ENCODE measurements at regions not wholly inside any gene's neighbourhood (a gene's known extent, or its start where the extent isn't known, plus 50 kb on each side); places are given as distances from the start of the nearest gene placed in this dataset.

DNA sequence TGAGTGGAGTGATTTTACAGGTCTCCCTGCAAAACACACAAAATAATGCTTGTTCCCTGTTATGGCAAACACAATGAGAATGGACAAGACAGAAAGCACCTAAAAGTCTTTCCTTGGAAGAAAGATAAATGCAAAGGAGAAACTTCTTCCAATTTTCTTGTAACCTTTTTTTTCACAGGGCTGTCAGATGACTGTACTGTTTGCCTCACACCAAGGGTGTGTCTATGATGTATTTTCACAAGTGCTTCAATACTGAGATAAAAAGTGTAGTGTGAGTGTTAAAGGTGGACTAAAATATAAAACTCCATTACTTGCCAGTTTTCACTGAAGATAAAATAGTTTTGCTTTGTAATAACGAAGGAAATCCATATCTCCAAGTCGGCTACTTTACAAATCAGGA, 194.5 kb downstream of the CENPW start:
- in situ Hi-C loops (cut with MboI; ENCODE audit: low pct_unique_long_range_greater_than_20kb in 2 of 9, low sequenced_read_pairs in 9 of 9, unreplicated experiment in 9 of 9) = no loop called here
- H3K27ac ChIP-seq = no peak overlapping the region
- 64 to 100% (median 83%) methylated on average over 1 to 2 of the region's 2 CpGs; no CpG with 5 or more reads in 2 of the 10 experiments for WGBS, 10 experiments
- ATAC-seq (replicated peaks in 6 of 8) = peak in 2 of 8 experiments; percentile 48 to 51
- H3K4me1 ChIP-seq (replicated peaks in 1 of 2) = peaks cover 0 to 5% of the 10 kb centered on the region in 2 donors
- H3K4me3 ChIP-seq = no peak overlapping the region

DNA sequence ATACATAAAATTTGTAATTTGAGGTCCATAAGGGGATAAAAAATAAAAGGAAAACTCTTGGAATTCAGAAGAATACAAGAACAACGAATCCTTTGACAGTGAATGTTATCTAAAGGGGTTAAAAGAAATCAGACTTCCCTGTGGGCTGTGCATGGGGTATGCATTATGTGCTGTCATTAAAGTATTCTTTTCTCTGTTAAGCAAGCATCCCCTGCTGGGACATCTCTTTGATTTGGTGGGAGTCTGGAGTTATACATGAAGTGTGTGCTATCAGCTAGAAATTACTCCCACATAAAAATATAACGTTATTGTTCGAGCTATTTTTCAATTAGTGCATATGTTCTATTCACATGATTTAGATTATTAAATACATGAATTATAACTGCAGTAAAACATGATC, 195.2 kb downstream of the CENPW start:
- in situ Hi-C loops (cut with MboI; ENCODE audit: low pct_unique_long_range_greater_than_20kb in 2 of 9, low sequenced_read_pairs in 9 of 9, unreplicated experiment in 9 of 9) = no loop called here
- WGBS, 10 experiments = 33 to 87% (median 43%) methylated on average over 1 to 3 of the region's 3 CpGs; no CpG with 5 or more reads in 1 of the 10 experiments
- no peak for ATAC-seq (replicated peaks in 6 of 8)
- H3K4me3 ChIP-seq = no peak overlapping the region
- H3K4me1 ChIP-seq (replicated peaks in 1 of 2) = peaks cover 0 to 5% of the 10 kb centered on the region in 2 donors
- H3K27ac ChIP-seq = no peak overlapping the region

GRCh38 chr6:126535595-126535994, 195.7 kb downstream of the CENPW start:
- ATAC-seq (replicated peaks in 6 of 8) = no peak
- no peak overlapping the region for H3K27ac ChIP-seq
- H3K4me1 ChIP-seq (replicated peaks in 1 of 2) = peaks cover 0 to 5% of the 10 kb centered on the region in 2 donors
- 31 to 97% (median 65%) methylated on average over 1 to 3 of the region's 3 CpGs; no CpG with 5 or more reads in 1 of the 10 experiments for WGBS, 10 experiments
- in situ Hi-C loops (cut with MboI; ENCODE audit: low pct_unique_long_range_greater_than_20kb in 2 of 9, low sequenced_read_pairs in 9 of 9, unreplicated experiment in 9 of 9) = no loop called here
- no peak overlapping the region for H3K4me3 ChIP-seq

DNA sequence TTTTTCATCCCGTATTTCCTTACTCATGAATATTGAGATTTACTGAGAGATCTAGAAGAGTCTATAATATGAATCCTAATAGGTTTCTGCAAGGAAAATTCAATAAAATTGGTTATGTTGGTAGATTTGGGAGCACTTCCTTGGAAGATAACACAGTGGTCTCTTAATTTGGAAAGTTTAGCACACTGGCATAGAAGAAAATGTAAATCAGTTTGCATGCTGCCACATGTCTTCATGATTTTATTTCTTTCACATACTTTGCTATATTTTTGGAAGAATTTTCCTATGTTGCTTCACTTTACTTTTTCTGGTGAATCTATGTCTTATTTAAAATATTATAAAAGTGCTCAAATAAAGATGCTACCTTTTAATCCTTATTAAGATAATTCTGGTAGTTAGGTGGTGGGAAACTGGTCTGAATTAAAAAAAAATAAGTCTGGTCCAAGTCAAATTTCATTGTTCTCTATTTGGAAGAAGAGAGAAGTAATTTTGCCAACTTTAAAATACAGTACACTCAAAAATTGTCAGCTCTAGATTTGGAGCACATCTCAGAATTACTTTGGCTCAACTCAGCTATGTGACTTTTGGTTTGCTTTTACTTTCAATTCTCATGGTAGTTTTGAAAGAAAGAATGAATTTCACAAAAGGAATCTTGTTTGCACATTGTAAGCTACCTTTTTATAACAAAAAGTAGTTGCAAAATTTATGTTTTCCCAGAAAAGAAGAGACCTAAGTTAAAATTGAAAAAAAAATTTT, 197.3 kb downstream of the CENPW start:
- Histone ChIP-seq H3K27ac (no peak overlapping the region), H3K4me1 (replicated peaks in 1 of 2) (peaks cover 0 to 5% of the 10 kb centered on the region in 2 donors), H3K4me3 (no peak overlapping the region)
- 50 to 100% (median 82%) methylated on average over 1 of the region's 1 CpG for WGBS, 10 experiments
- no peak for ATAC-seq (replicated peaks in 6 of 8)
- in situ Hi-C loops (cut with MboI; ENCODE audit: low pct_unique_long_range_greater_than_20kb in 2 of 9, low sequenced_read_pairs in 9 of 9, unreplicated experiment in 9 of 9) = no loop called here

GRCh38 chr6:126539022-126539421, 199.1 kb downstream of the CENPW start:
- in situ Hi-C loops (cut with MboI; ENCODE audit: low pct_unique_long_range_greater_than_20kb in 2 of 9, low sequenced_read_pairs in 9 of 9, unreplicated experiment in 9 of 9) = no loop called here
- Histone ChIP-seq H3K27ac (no peak overlapping the region), H3K4me1 (replicated peaks in 1 of 2) (peaks cover 0 to 5% of the 10 kb centered on the region in 2 donors), H3K4me3 (no peak overlapping the region)
- ATAC-seq (replicated peaks in 6 of 8) = peak in 6 of 8 experiments; percentile 40 to 94 (median 80)

DNA sequence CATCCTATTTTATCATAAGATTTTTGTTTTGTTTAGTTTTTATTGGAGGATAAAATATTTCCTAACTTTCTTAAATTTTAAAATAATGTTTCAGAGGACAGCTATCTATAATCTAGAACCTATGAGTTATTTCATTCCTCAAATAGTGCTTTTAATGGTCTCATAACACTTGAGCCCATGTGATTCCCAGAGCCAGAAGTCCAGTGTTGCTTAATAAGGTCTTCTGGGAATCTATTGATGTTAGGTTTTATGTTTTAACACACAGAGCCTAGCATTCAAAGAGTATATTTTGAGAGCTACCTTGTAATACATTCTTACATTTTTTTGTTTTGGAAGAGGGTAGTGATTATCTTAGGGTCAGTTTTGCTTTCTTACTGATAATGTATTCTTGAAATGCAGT, 200.2 kb downstream of the CENPW start:
- Histone ChIP-seq H3K4me1 (replicated peaks in 1 of 2) (peaks cover 0 to 5% of the 10 kb centered on the region in 2 donors), H3K27ac (no peak overlapping the region), H3K4me3 (no peak overlapping the region)
- no peak for ATAC-seq (replicated peaks in 6 of 8)
- in situ Hi-C loops (cut with MboI; ENCODE audit: low pct_unique_long_range_greater_than_20kb in 2 of 9, low sequenced_read_pairs in 9 of 9, unreplicated experiment in 9 of 9) = no loop called here

- no peak overlapping the region for H3K27ac ChIP-seq
- no peak overlapping the region for H3K4me3 ChIP-seq
- in situ Hi-C loops (cut with MboI; ENCODE audit: low pct_unique_long_range_greater_than_20kb in 2 of 9, low sequenced_read_pairs in 9 of 9, unreplicated experiment in 9 of 9) = no loop called here
- H3K4me1 ChIP-seq (replicated peaks in 1 of 2) = no peaks in the 10 kb centered on the region
- ATAC-seq (replicated peaks in 6 of 8) = peak in 1 of 8 experiments; percentile 37
- 67 to 100% (median 78%) methylated on average over 3 to 5 of the region's 5 CpGs for WGBS, 10 experiments
Observed at GRCh38 chr6:126541806-126542491, 202.0 kb downstream of the CENPW start.

GRCh38 chr6:126546541-126547120, 206.7 kb downstream of the CENPW start:
- WGBS, 10 experiments = 0 to 89% (median 83%) methylated on average over 1 of the region's 1 CpG; no CpG with 5 or more reads in 3 of the 10 experiments

DNA sequence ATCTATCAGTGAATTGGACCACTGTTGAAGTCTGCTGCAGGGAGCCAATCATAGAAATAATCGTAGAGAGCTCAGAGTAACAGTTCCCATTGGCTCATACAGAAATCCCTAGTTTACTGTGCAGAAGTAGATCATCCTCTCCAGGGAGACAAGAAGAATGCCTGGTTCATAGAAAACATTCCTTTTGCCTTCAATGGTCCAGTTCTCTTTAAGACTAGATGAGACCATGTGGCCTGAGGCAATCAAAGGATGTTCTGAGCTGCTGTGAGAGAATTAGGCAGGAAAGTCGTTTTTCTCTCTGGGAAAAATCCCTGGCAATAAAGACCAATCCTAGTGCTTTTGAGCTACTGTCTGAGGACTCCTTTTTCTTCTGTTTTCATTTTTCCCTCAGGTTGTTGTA, 208.4 kb downstream of the CENPW start:
- H3K4me3 ChIP-seq = no peak overlapping the region
- peak in 1 of 8 experiments; percentile 56 for ATAC-seq (replicated peaks in 6 of 8)
- WGBS, 10 experiments = 40 to 100% (median 66%) methylated on average over 1 to 2 of the region's 2 CpGs; no CpG with 5 or more reads in 2 of the 10 experiments
- H3K27ac ChIP-seq = no peak overlapping the region
- no peaks in the 10 kb centered on the region for H3K4me1 ChIP-seq (replicated peaks in 1 of 2)
- in situ Hi-C loops (cut with MboI; ENCODE audit: low pct_unique_long_range_greater_than_20kb in 2 of 9, low sequenced_read_pairs in 9 of 9, unreplicated experiment in 9 of 9) = no loop called here

More at GRCh38 chr6:126546541-126547120, 206.7 kb downstream of the CENPW start:
- Histone ChIP-seq H3K4me1 (replicated peaks in 1 of 2) (no peaks in the 10 kb centered on the region), H3K27ac (no peak overlapping the region), H3K4me3 (no peak overlapping the region)
- ATAC-seq (replicated peaks in 6 of 8) = peak in 1 of 8 experiments; percentile 51
- in situ Hi-C loops (cut with MboI; ENCODE audit: low pct_unique_long_range_greater_than_20kb in 2 of 9, low sequenced_read_pairs in 9 of 9, unreplicated experiment in 9 of 9) = no loop called here

- H3K4me1 ChIP-seq (replicated peaks in 1 of 2) = no peaks in the 10 kb centered on the region
- H3K4me3 ChIP-seq = no peak overlapping the region
- in situ Hi-C loops (cut with MboI; ENCODE audit: low pct_unique_long_range_greater_than_20kb in 2 of 9, low sequenced_read_pairs in 9 of 9, unreplicated experiment in 9 of 9) = no loop called here
- no peak overlapping the region for H3K27ac ChIP-seq
- WGBS, 10 experiments = 87 to 100% (median 93%) methylated on average over 1 to 5 of the region's 5 CpGs; no CpG with 5 or more reads in 5 of the 10 experiments
- ATAC-seq (replicated peaks in 6 of 8) = no peak
Observed at GRCh38 chr6:126550323-126550722, 210.4 kb downstream of the CENPW start.

DNA sequence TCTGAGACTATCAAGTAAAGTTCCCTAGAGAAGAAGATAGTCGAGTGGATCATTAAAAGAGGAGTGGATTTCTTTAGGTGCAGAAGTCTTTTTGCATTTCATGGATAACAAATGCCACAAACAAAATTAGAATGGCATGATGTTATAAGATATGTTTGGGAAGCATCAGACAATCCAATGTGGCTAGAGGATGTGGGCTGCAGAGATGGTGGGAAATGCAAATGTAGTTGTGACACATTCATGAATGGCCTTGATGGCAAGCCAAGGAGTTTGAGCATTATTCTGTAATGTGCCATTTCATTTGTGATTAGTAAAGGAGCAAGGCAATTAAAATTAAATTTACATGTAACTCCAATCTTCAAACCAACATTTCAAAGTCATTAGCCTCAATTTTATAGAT, 211.9 kb downstream of the CENPW start:
- H3K4me1 ChIP-seq (replicated peaks in 1 of 2) = peaks cover 0 to 3% of the 10 kb centered on the region in 2 donors
- H3K4me3 ChIP-seq = no peak overlapping the region
- in situ Hi-C loops (cut with MboI; ENCODE audit: low pct_unique_long_range_greater_than_20kb in 2 of 9, low sequenced_read_pairs in 9 of 9, unreplicated experiment in 9 of 9) = no loop called here
- WGBS, 10 experiments = 38 to 100% (median 91%) methylated on average over 1 of the region's 1 CpG; no CpG with 5 or more reads in 1 of the 10 experiments
- H3K27ac ChIP-seq = no peak overlapping the region
- ATAC-seq (replicated peaks in 6 of 8) = peak in 1 of 8 experiments; percentile 78

DNA sequence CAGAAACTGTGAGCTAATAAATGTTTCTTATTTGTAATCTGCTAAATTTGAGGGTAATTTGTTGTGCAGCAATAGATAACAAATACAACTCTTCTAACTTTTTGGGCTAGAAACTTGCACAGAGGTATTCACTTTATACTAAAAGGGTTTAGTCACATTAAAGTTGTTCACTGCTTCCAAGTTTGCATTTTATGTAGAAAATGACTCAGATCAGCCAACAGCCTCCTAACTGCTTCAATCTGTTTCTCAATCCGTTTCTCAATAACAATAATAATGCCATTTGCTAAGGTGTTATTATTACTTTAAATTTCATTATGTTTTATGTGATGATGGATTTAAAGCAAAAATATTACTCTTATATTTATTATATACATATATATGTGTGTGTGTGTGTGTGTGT, 213.9 kb downstream of the CENPW start:
- ATAC-seq (replicated peaks in 6 of 8) = peak in 2 of 8 experiments; percentile 42 to 64
- in situ Hi-C loops (cut with MboI; ENCODE audit: low pct_unique_long_range_greater_than_20kb in 2 of 9, low sequenced_read_pairs in 9 of 9, unreplicated experiment in 9 of 9) = no loop called here
- H3K4me1 ChIP-seq (replicated peaks in 1 of 2) = peaks cover 0 to 3% of the 10 kb centered on the region in 2 donors
- H3K4me3 ChIP-seq = no peak overlapping the region
- 0 to 100% (median 79%) methylated on average over 1 of the region's 1 CpG; no CpG with 5 or more reads in 4 of the 10 experiments for WGBS, 10 experiments
- no peak overlapping the region for H3K27ac ChIP-seq

DNA sequence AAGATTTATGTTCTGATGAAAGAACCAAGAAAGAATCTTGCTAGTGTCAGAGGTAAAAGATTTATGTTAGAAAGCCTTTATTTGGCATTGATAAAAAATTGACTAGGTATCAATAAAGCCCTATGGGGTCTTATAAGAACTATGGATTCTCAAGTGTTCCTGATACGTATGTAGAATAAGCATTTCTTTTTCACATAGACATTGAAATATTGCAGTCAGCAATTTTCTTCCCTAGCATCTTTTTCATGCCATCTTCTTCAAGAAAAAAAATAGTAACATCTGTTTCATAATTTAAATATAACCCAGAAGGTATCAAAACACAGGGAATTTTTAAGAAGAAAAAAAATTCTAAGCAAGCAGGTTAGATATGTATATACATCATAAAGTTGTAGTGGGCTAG, 230.6 kb downstream of the CENPW start:
- Histone ChIP-seq H3K4me1 (replicated peaks in 1 of 2) (no peaks in the 10 kb centered on the region), H3K4me3 (no peak overlapping the region), H3K27ac (no peak overlapping the region)
- 70 to 100% (median 94%) methylated on average over 1 of the region's 1 CpG; no CpG with 5 or more reads in 2 of the 10 experiments for WGBS, 10 experiments
- no peak for ATAC-seq (replicated peaks in 6 of 8)
- in situ Hi-C loops (cut with MboI; ENCODE audit: low pct_unique_long_range_greater_than_20kb in 2 of 9, low sequenced_read_pairs in 9 of 9, unreplicated experiment in 9 of 9) = no loop called here
